Amniotic stem cell (primary cell): ENCODE measurements at regions not wholly inside any gene's neighbourhood (a gene's known extent, or its start where the extent isn't known, plus 50 kb on each side); places are given as distances from the start of the nearest gene placed in this dataset.
"Not testable (repeated sequence)": the region's sequence is repeated elsewhere in the genome, so short reads cannot be mapped to it uniquely, and the experiment has no call there.

Source experiments
- DNase-seq: peaks from one replicate; lab custom pipeline; 2025; lab: John Stamatoyannopoulos, UW

DNA sequence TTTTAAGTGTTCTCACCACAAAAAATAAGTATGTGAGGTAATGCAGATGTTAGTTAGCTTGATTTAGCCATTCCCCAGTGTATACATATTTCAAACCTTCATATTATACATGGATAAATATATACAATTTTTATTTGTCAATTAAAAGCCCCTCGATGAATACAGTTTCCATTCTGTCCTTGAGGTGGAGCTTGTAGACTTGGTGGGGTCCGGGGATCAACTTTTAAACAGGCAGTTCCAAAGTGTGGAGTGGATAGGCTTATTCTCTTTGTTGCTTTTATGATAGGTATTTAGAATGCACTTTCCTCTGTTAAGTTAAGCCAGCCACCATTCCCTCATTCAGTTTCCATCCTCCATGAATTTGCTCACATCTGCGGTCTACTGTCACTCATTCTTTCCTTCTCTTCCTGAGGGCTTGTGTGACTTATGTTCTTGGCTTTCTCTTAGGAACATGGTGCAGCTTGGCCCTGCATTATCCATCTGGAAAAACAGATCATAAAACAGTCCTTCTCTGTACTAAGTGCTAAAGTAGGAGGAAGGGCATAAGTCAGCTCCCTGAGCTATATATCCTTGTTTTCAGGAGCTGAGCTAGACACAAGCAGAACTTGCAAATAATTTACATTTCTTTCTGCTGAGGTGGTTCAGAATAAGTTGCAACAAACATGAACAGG, 149.1 kb downstream of the NFKBIZ start:
- DNase-seq = no peak

DNA sequence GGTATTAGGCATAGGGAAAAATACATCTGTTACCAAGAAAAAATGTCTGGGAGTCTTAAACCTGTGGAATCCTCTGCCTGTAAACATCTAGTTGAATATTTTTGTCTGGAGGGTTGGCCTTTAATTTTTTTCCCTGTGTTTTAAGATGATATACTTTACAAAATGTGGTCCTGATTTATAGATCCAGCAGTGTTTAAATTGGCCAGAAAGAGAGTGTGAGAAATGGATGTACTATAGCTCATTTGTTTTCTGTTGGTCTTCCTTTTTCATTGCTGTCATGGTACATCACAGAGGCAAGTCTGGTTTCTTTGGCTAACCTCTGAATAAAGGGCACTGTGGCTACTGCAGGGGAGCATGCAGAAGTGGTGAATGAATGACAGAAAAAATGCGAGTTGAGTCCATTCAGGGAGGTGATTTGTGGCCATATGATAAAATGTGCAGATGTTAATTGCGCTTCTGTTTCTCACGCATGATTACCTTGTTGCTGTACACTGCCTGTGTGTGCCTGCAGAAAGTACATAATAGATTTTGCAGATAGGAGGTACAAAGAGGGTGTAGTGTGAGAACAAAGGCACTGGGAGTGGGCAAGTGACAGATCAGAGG, 150.0 kb downstream of the NFKBIZ start:
- no peak for DNase-seq

DNA sequence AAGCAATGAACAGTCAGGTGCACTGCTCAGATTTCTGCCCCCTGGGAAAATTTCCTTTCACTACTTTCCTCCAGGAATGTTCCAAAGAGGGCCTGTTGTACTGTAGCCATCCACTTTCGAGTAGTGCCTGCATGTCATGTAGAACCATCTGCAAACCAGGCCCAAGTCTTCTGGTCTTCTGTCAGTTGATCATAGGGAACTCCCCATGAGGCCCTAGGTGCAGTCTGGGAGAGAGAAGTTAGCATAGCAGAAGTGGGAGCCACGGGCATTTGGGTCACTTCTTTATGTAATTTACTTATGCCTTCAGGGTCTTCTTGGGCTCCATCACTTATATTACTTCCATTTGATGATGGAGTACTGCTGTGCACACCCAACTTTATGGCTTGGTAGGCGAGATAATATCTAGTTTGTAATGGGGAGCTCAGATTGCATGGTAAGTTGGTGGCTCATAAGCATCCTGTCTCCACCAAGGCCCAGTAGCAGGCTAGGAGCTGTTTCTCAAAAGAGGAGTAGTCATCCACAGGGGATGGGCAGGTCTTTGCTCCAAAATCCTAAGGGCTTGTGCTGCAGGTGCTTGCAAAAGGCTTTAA, 151.4 kb downstream of the NFKBIZ start:
- DNase-seq = no peak

DNA sequence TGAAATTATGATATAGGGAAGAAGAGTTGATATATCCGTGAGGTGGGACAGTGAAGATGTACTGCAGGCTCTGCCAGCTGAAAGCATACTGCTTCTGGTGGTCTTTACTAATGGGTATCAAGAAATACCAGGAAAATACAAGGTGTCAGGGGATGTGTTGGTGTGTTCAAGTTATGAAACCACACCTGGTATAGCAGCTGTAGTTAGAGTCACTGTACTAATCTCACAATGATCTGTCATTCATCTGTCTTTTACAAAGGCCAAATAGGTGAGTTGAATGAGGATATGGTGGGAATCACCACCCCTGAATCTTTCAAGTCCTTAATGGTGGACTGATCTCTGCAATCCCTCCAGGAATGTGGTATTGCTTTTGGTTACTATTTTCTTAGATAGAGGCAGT, 152.7 kb downstream of the NFKBIZ start:
- DNase-seq = no peak

DNA sequence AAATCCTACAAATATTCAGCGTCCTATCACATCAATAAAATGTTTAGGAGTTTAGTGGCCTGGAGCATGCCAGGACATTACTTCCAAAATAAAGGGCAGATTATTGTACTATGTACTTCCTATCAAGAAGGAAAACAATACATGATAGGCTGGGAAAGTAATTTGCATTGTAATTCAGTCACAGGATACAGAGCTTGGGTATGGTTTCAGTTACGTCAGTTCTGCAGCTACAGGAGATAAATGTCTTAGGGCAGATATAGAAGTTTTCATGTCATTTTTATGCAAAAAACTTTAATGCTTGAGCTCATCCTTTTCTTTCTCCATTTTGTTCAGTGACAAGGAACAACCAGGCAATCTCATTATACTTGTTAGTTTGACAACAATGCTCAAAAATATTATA, 155.2 kb downstream of the NFKBIZ start:
- DNase-seq = no peak

DNA sequence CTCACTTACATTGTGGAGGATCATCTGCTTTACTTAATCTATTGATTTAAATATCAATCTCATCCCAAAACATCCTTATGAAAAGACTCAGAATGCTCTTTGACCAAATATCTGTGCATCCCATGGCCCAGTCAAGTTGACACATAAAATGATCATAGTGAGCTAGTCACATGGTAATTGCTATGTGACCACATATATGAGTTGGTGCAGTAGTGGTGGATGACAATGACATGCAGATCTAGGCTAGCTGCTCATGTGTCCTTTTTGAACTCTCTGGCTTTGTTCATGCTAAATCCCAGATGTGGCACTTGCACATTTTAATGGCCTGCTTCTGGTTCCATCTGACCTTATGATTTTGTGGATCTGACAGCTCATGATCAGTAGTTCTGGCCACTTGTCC, 156.2 kb downstream of the NFKBIZ start:
- DNase-seq = no peak

DNA sequence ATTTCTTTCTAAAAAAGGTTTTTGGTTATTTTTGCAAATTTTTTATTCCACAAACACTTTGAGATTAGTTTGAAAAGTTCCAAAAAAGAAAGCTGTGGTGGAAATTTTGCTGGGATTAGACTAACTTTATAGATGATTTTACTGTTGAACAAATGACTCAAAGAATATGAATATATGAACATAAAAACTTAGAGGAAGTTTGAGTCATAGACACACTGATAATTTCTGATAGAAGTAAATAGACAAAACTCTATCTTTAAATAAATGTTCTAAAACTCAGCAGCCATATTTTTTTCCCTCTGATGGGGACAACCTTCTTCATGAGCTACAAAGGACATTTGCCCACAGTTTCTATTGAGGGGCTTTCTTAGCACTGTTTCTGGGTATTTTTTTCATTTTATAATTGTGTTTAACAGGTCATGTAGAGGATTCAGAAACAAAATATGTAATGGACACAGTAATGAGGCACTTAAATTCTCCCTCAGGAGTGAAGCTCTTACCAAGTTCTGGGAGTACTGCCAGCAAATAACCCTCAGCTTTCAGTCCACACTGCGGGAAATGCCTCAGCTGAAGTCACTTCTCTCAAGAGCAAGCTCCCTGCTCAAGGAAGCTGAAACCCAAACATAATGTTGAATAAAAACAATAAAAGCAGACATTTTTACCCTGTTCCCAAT, 157.6 kb downstream of the NFKBIZ start:
- peak; percentile 59 for DNase-seq

DNA sequence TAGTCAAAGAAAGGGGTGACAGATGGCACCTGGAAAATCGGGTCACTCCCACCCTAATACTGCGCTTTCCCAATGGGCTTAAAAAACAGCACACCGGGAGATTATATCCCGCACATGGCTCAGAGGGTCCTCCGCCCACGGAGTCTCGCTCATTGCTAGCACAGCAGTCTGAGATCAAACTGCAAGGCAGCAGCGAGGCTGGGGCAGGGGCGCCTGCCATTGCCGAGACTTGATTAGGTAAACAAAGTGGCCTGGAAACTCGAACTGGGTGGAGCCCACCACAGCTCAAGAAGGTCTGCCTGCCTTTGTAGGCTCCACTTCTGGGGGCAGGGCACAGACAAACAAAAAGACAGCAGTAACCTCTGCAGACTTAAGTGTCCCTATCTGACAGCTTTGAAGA, 159.1 kb downstream of the NFKBIZ start:
- DNase-seq = not testable (repeated sequence)

DNA sequence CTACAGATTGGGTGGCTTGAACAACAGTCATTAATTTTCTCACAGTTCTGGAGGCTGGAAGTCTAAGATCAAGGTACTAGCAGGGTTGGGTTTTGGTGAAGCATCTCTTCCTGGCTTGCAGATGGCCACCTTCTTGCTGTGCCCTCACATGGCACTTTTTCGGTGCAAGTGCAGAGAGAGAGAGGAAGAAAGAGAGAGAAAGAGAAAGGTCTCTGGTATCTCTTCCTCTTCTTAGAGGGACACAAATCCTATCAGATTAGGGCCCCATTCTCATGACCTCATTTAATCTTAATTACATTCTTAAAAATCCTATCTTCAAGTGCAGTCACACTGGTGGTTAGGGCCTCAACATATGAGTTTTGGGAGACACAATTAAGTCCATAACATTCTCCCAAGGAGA, 167.1 kb downstream of the NFKBIZ start:
- no peak for DNase-seq

DNA sequence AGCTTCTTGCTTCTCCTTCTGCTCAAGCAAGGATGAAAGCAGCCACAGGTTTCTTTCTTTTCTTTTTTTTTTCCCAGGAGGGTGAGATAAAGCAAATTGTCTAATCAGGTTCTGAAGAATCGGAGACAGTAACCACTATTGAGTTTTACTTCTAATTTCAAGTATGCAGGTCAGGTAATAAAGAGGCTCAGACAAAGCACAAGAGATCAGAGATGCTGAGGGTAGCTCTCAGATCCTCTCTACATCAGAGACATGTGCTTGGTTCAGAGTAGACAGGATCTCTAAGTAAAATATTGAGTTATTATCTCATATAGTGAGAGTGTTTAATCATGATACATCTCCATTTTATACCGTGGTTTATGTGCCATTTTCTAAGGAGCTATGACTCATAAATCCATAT, 168.5 kb downstream of the NFKBIZ start:
- no peak for DNase-seq

DNA sequence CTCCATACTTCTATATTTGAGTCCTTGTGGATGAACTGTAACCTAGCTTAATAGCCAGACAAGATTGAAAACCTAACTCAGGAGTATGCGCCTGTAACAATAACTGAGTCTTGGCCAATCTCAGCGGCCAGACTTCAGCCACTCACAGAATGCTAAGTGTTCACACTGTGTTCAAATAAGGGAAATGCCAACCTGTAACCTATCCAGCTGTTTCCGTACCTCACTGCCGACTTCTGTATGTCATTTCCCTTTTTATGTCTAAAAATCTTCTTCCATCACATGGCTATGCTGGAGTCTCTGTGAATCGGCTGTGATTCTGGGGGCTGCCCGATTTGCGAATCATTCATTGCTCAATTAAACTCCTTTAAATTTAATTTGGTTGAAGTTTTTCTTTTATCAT, 169.2 kb downstream of the NFKBIZ start:
- DNase-seq = no peak

DNA sequence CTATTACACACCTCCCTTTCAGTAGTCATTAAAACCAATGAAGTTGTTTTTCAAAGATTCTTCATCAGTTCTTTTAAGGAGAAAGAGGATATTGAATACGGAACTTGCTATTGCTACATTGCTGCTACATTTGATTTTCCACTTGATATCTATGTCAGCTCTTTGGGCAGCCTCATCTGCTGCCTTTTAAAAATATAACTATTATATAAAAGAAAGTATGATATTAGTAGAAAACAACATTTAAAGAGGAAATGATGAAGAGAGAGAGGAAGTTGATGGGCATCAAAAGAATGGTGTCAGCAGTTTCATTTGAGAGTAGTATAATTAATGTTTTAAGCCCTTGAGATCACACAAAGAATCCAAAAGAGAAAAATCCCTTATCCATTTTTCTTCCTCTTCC, 171.4 kb downstream of the NFKBIZ start:
- no peak for DNase-seq

DNA sequence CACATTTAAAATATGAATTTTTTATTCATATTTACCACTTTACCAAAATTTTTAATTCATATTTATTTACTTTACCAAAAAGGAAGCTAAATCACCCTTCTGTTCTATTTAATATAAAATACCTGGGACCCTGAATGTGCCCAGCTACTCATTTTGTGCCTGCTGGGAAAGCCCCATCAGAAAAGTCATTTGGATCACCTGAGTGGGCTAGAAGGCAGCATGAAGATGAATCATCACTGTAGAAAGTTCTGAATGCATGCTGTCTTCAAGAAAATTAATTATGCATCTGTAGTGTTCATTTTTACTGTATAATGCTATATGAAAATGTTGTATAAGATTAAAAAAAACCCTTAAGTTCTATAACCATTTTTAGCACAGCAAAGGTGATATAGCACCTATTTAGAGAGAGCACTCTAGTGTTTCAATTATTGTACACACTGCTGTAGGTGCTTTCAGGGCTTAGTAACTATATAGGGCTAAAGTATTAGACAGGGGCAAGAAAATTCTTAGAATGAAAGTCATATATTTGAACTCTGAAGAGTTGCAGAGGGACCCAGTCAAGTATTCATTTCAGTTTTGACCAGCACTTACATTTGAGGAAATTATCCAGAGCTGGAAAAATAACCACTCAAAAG, 175.1 kb downstream of the NFKBIZ start:
- no peak for DNase-seq

DNA sequence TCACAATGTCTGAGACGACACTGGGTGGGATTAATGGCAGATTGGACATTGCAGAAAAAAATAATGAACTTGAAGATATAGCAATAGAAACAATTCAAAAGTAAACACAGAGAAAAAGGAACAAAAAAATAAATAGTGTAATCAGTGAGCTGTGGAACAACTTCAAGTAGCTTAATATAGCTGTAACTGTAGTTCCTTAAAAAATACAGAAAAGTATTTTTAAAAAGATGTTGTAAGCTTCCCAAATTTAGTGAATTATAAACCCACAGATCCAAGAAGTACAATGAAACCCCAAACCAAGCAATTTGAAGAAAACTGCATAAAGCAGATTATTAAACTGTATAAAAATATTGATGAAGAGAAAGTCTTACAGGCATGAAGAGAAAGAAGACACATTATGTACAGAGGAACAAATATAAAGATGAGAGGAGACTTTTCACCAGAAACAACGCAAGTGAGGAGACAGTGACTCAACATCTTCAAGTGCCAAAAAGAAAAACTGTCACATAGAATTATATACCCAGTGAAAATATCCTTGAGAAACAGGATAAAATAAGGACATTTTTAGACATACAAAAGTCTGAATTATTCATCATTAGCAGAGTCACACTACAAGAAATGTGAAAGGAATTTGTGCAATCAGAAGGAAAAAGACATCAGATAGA, 176.4 kb downstream of the NFKBIZ start:
- DNase-seq = no peak

DNA sequence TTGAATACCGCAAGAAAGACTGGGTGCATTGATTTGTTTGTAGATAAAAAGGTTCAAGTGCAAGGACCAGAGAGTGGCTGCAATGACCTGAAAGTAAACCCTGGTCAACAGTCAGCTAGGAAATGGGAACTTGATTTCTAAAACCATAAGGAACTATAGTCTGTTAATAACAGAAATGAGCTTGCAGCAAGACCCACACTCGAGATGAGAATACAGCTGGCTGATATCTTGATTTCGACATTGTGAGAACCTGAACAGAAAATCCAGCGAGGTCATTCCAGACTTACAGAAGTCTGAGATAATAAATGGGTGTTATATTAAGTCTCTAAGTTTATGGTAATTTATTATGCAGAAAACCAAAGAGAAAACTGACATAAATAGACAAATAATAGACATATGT, 177.3 kb downstream of the NFKBIZ start:
- DNase-seq = no peak

DNA sequence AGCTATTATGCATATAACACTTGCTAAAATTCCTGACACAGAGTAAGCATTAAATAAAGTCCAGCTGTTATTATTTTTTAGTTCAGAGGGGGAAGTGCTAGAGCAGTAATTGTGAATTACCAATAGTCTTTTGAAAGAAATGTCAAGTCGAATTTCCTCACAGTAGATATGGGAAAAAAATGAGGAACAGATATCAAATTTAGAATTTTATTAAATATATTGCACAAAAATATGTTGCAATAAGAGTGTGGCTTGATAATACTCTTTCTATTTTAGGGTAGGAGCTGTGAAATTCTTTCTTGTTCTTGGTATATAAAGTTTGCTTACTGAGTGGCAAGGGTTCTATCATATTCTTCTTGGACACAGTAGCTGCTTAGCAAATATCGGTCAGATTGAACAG, 181.3 kb downstream of the NFKBIZ start:
- DNase-seq = no peak

DNA sequence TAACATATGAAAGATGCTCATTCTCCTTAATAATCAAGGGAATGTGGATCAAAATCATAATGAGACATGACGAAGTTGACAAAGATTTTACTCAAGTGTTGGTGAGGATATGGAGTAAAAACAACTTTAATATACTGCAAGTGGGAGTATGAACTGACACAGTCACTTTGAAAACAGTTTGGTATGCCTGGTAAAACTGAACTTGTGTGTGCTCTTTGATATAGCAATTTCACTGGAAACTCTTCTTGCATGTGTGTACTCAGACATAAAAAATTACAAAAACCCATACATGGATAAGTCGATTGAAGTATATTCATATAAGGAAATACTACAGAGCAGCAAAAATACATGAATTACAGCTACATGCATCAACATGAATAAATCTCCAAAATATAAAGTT, 182.5 kb downstream of the NFKBIZ start:
- no peak for DNase-seq

DNA sequence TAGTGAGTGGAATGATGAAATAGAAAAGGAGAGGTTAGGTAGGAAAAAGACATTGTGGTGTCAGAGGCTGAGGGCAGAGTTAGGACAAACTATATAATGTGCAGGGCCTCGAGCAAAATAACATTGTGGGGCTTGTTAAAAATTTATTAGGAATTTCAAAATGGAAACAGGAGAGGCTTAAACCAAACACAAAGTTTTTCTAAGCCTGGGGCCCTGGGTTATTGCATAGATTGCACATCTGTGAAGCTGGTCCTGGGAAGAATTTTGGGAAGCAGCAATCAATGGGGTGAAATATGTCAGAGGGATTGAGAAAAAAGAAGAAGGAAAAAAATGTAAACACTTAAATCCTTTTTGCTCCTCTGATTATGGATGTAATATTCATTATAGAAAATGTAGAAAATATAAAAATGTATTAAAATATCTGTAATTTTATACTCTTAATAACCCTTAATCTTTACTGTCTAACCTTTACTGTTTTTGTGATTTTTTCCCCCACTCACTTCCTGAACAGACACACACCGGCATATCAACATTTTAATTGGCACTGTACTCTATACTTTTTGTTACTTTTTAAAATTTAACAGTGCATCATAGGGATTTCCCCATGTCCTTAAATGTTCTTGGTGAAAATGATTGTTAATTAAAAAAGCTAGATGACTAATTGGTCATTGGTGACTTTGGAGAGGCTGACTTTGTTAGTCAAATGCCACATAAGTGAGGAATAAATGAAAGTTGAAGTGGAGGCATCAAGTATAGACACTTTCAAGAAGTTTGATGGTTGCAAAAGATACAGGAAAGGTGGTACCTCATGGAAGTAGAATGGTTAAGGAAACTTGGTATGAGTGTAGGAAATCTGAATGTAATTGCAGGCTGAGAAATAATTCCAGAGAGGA, 183.4 kb downstream of the NFKBIZ start:
- no peak for DNase-seq

DNA sequence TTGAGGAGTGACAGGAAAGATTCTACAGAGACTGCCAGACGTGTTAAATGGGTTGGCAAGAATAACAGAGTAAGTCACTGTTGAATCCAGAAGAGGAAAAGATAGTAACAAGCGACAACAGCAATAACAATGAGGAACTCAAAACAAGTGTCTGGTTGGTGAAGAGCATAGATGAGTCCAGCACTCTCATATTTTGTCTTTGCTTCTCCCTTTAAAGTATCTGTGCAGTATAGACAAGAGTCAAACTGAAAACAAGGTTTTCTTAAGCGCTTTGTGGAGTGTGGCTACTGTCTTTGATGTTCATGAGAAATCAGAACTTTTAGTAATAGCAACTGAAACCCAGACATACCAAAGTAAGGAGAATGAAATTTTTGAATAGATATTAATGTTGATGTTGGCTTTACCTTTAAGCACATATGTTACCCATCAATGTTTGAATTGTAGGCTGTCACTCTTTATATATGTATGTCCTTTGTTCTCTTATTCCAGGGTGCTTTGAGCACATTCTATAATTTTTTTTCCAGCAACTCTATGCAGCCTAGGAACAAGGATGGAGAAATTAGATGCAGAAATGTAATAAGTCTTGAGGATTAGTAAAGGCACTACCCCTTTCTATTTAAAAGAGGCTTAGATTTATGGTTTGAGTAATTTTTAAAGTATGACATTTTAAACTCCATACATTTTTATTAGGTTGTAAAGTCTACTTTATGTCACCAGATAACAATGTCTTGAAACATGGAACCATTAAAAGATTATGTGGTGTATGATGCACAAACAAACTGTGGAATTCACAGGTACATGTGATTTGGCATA, 185.5 kb downstream of the NFKBIZ start:
- no peak for DNase-seq

DNA sequence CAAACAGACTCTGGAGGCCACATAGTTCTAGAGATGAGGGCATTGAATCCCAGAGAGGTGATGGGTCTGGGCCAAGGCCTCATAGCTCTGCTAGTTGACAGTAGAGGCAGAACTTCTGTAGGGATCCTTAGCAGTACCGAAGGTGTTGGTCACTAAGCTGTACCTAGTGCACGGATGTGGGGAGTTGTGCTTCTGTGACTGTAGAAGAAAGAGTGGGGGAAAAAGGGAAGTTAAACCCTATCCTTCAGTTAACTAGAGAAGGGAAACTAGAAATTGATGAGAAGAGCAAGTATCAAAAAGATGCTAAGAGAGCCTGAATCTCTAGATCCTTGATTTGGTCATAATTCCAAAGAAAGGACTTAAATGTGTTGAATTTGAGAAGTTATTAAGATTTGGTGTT, 186.7 kb downstream of the NFKBIZ start:
- DNase-seq = no peak
